ENCODE measurements at regions not wholly inside any gene's neighbourhood (a gene's known extent, or its start where the extent isn't known, plus 50 kb on each side); places are given as distances from the start of the nearest gene placed in this dataset.

- no peak overlapping the region for H3K4me2 ChIP-seq
- no peaks in the 10 kb centered on the region for H3K9me2 ChIP-seq (ENCODE audit: insufficient read depth)
- H2AFZ ChIP-seq = no peak overlapping the region
- Mint-ChIP-seq H3K9me3 (no peaks in the 10 kb centered on the region), H3K27ac (no peak overlapping the region), H3K4me1 (no peaks in the 10 kb centered on the region), H3K27me3 (ENCODE audit: insufficient read depth, low read depth, poor library complexity) (no peaks in the 10 kb centered on the region), H3K36me3 (ENCODE audit: low read depth) (no peaks in the 10 kb centered on the region), H3K4me3 (no peak overlapping the region)
- ATAC-seq = no peak
- H3K4me1 ChIP-seq (ENCODE audit: insufficient read depth) = no peaks in the 10 kb centered on the region
- no peaks in the 10 kb centered on the region for H3K36me3 ChIP-seq (ENCODE audit: insufficient read depth)
- TF ChIP-seq STAT1 (IDR thresholded peaks at IDR 0.05; ENCODE audit: unreplicated experiment) (no peak), ETS1 (IDR thresholded peaks at IDR 0.05) (no peak), EZH2 (IDR thresholded peaks at IDR 0.05; ENCODE audit: low read depth, unreplicated experiment) (no peak), EZH2phosphoT487 (IDR thresholded peaks at IDR 0.05; ENCODE audit: unreplicated experiment) (no peak), NANOG (IDR thresholded peaks at IDR 0.05; ENCODE audit: borderline replicate concordance) (no peak), ZNF114 (CRISPR knock-in tag; IDR thresholded peaks at IDR 0.05) (no peak), JUNB (IDR thresholded peaks at IDR 0.05; ENCODE audit: unreplicated experiment) (no peak), CREB1 (CRISPR knock-in tag; IDR thresholded peaks at IDR 0.05; ENCODE audit: low read depth) (no peak), REST (IDR thresholded peaks at IDR 0.05; ENCODE audit: unreplicated experiment) (no peak), ZNF462 (CRISPR knock-in tag; IDR thresholded peaks at IDR 0.05) (no peak), ZNF331 (CRISPR knock-in tag; IDR thresholded peaks at IDR 0.05; ENCODE audit: low read depth) (no peak), POLR2AphosphoS5 (IDR thresholded peaks at IDR 0.05; ENCODE audit: low read depth) (no peak), CTCF (conservative IDR thresholded peaks at IDR 0.05; ENCODE audit: low read depth in 2 of 2) (no peak)
- no peaks in the 10 kb centered on the region for H3K27me3 ChIP-seq (ENCODE audit: insufficient read depth)
- H4K20me1 ChIP-seq (replicated peaks; ENCODE audit: insufficient read depth) = no peaks in the 10 kb centered on the region
- no peaks in the 10 kb centered on the region for H3K79me2 ChIP-seq (replicated peaks; ENCODE audit: insufficient read depth)
- DNase-seq (ENCODE audit: low spot score) = no peak
- no peak overlapping the region for H3K4me3 ChIP-seq
- H3K27ac ChIP-seq (ENCODE audit: low read depth) = no peak overlapping the region
- H3F3A ChIP-seq (replicated peaks; ENCODE audit: low read depth) = no peaks in the 10 kb centered on the region
These were observed 742.6 kb downstream of the FSCB start for GRCh38 chr14:43764433-43764832.

Data from GM23338 (cell line).